HG03103 (cell line): ENCODE measurements at regions not wholly inside any gene's neighbourhood (a gene's known extent, or its start where the extent isn't known, plus 50 kb on each side); places are given as distances from the start of the nearest gene placed in this dataset.
"Not testable (repeated sequence)": the region's sequence is repeated elsewhere in the genome, so short reads cannot be mapped to it uniquely, and the experiment has no call there.

Experiments
- ATAC-seq: cut with Tn5 transposase; IDR thresholded peaks from one replicate; pipeline ENCODE4 v1.9.1; 2021; ENCODE audit warnings: low read depth; ENCODE audit not compliant: unreplicated experiment

GRCh38 chr9:85344901-85345300 lies 396.9 kb downstream of the AGTPBP1 start:
- ATAC-seq, result no peak

- no peak for ATAC-seq
Observed at GRCh38 chr9:85339338-85339737, 402.4 kb downstream of the AGTPBP1 start.

GRCh38 chr9:85334228-85334627 lies 407.5 kb downstream of the AGTPBP1 start:
- no peak for ATAC-seq

- ATAC-seq, result no peak
Observed at GRCh38 chr9:85332487-85332886, 409.3 kb downstream of the AGTPBP1 start.

- no peak for ATAC-seq
Observed at GRCh38 chr9:85331626-85332025, 410.1 kb downstream of the AGTPBP1 start.

- ATAC-seq, result no peak
Observed at GRCh38 chr9:85322592-85322991, 419.2 kb downstream of the AGTPBP1 start.

GRCh38 chr9:85321561-85321960 lies 420.2 kb downstream of the AGTPBP1 start:
- ATAC-seq, result no peak

- ATAC-seq, result no peak
Observed at GRCh38 chr9:85319936-85320656, 421.7 kb downstream of the AGTPBP1 start.

GRCh38 chr9:85315535-85315934 lies 426.2 kb downstream of the AGTPBP1 start:
- ATAC-seq, result not testable (repeated sequence)

GRCh38 chr9:85310573-85310972 lies 431.2 kb downstream of the AGTPBP1 start:
- no peak for ATAC-seq

- no peak for ATAC-seq
Observed at GRCh38 chr9:85303757-85304134, 438.0 kb downstream of the AGTPBP1 start.

GRCh38 chr9:85302938-85303756 lies 438.6 kb downstream of the AGTPBP1 start:
- ATAC-seq, result no peak

GRCh38 chr9:85298499-85298898 lies 443.3 kb downstream of the AGTPBP1 start:
- no peak for ATAC-seq

GRCh38 chr9:85295244-85295643 lies 446.5 kb downstream of the AGTPBP1 start:
- ATAC-seq, result not testable (repeated sequence)

GRCh38 chr9:85292261-85292660 lies 449.5 kb downstream of the AGTPBP1 start:
- ATAC-seq, result no peak

- no peak for ATAC-seq
Observed at GRCh38 chr9:85291266-85291665, 450.5 kb downstream of the AGTPBP1 start.

- ATAC-seq, result no peak
Observed at GRCh38 chr9:85290019-85290418, 451.7 kb downstream of the AGTPBP1 start.

GRCh38 chr9:85289142-85289541 lies 452.6 kb downstream of the AGTPBP1 start:
- ATAC-seq, result no peak

- ATAC-seq, result no peak
Observed at GRCh38 chr9:85283421-85283820, 458.3 kb downstream of the AGTPBP1 start.

- no peak for ATAC-seq
Observed at GRCh38 chr9:85278769-85279168, 463.0 kb downstream of the AGTPBP1 start.

- no peak for ATAC-seq
Observed at GRCh38 chr9:85276741-85277140, 465.0 kb downstream of the AGTPBP1 start.

- no peak for ATAC-seq
Observed at GRCh38 chr9:85269811-85270210, 471.9 kb downstream of the AGTPBP1 start.
